Right kidney (tissue), 1 donor: ENCODE measurements at regions not wholly inside any gene's neighbourhood (a gene's known extent, or its start where the extent isn't known, plus 50 kb on each side); places are given as distances from the start of the nearest gene placed in this dataset.
"Not testable (repeated sequence)": the region's sequence is repeated elsewhere in the genome, so short reads cannot be mapped to it uniquely, and the experiment has no call there.

ENCODE experiments used
- DNase-seq: peaks from one replicate; pipeline ENCODE4 v3.0.0-alpha.2; 2016

- DNase-seq: not testable (repeated sequence)
Observed at GRCh38 chr1:176396604-176397395, 66.2 kb upstream of the PAPPA2 start.

GRCh38 chr1:176391621-176392020 is 71.4 kb upstream of the PAPPA2 start:
- DNase-seq: no peak

- DNase-seq: no peak
Observed at GRCh38 chr1:176384841-176385240, 78.1 kb upstream of the PAPPA2 start.

GRCh38 chr1:176382163-176382562 is 80.8 kb upstream of the PAPPA2 start:
- no peak for DNase-seq

GRCh38 chr1:176379626-176380339 is 83.2 kb upstream of the PAPPA2 start:
- DNase-seq: no peak

- peak; percentile 19 for DNase-seq
Observed at GRCh38 chr1:176374967-176375569, 87.9 kb upstream of the PAPPA2 start.

GRCh38 chr1:176364236-176364905 is 98.6 kb upstream of the PAPPA2 start:
- DNase-seq: no peak

GRCh38 chr1:176349135-176349715 is 113.8 kb upstream of the PAPPA2 start:
- not testable (repeated sequence) for DNase-seq

- DNase-seq: no peak
Observed at GRCh38 chr1:176341656-176342055, 121.3 kb upstream of the PAPPA2 start.

- no peak for DNase-seq
Observed at GRCh38 chr1:176338877-176339276, 124.1 kb upstream of the PAPPA2 start.

GRCh38 chr1:176330782-176331181 is 123.7 kb upstream of the COP1 start:
- DNase-seq: peak; percentile 11

- no peak for DNase-seq
Observed at GRCh38 chr1:176325664-176326063, 118.6 kb upstream of the COP1 start.

- no peak for DNase-seq
Observed at GRCh38 chr1:176323472-176323871, 116.4 kb upstream of the COP1 start.

- DNase-seq: no peak
Observed at GRCh38 chr1:176315519-176316220, 108.6 kb upstream of the COP1 start.

- not testable (repeated sequence) for DNase-seq
Observed at GRCh38 chr1:176296602-176297001, 89.5 kb upstream of the COP1 start.

- no peak for DNase-seq
Observed at GRCh38 chr1:176285996-176286395, 78.9 kb upstream of the COP1 start.

- no peak for DNase-seq
Observed at GRCh38 chr1:176271572-176271971, 64.5 kb upstream of the COP1 start.
